ENCODE measurements at regions not wholly inside any gene's neighbourhood (a gene's known extent, or its start where the extent isn't known, plus 50 kb on each side); places are given as distances from the start of the nearest gene placed in this dataset.

DNA sequence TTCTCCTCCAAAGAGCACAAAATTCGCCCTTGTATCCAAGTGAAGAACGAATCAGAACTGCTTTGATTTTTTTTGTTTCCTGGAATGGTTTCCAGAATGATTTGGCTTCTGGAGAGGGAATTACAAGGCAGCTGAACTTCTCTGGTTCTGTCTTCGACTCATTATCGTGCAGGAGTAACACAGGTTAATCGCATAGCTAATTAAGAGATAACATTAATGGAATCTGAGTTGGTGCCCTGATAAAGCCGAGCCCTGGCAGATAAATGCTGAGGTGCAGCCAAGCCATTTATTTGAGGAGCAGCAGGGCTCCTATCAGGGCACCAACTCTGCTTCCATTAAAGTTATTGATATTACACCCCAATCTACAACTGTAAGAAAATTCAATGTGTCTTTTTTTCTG, 433.7 kb downstream of the ZNF521 start:
- H3K9me2 ChIP-seq (replicated peaks; ENCODE audit: low read depth, low read length): no peaks in the 10 kb centered on the region
- no peaks in the 10 kb centered on the region for H3F3A ChIP-seq (ENCODE audit: low read depth)
- TF ChIP-seq, protein P1, sequence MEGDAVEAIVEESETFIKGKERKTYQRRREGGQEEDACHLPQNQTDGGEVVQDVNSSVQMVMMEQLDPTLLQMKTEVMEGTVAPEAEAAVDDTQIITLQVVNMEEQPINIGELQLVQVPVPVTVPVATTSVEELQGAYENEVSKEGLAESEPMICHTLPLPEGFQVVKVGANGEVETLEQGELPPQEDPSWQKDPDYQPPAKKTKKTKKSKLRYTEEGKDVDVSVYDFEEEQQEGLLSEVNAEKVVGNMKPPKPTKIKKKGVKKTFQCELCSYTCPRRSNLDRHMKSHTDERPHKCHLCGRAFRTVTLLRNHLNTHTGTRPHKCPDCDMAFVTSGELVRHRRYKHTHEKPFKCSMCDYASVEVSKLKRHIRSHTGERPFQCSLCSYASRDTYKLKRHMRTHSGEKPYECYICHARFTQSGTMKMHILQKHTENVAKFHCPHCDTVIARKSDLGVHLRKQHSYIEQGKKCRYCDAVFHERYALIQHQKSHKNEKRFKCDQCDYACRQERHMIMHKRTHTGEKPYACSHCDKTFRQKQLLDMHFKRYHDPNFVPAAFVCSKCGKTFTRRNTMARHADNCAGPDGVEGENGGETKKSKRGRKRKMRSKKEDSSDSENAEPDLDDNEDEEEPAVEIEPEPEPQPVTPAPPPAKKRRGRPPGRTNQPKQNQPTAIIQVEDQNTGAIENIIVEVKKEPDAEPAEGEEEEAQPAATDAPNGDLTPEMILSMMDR (conservative IDR thresholded peaks at IDR 0.05; ENCODE audit: low read length): no peak
- no peak for TF ChIP-seq EZH2phosphoT487 (IDR thresholded peaks at IDR 0.05; ENCODE audit: borderline replicate concordance)
- H3K36me3 ChIP-seq (ENCODE audit: insufficient read depth, low read length): no peaks in the 10 kb centered on the region
- peaks cover 4% of the 10 kb centered on the region for H3K4me1 ChIP-seq (ENCODE audit: insufficient read depth, low read length, poor library complexity, severe bottlenecking)
- no peak overlapping the region for H3K4me2 ChIP-seq (ENCODE audit: low read depth, low read length, poor library complexity, severe bottlenecking)
- H2AFZ ChIP-seq (ENCODE audit: low read length): no peak overlapping the region
- no peaks in the 10 kb centered on the region for H3K9me3 ChIP-seq (ENCODE audit: insufficient read depth, low read depth, low read length)
- no peaks in the 10 kb centered on the region for H4K20me1 ChIP-seq (ENCODE audit: insufficient read depth, low read length, poor library complexity, severe bottlenecking)
- H3K9ac ChIP-seq (ENCODE audit: low read depth, low read length, poor library complexity, severe bottlenecking): no peak overlapping the region
- H3K4me3 ChIP-seq (ENCODE audit: low read length, poor library complexity, severe bottlenecking): no peak overlapping the region
- H3K27me3 ChIP-seq (ENCODE audit: insufficient read depth, low read length, poor library complexity, severe bottlenecking): no peaks in the 10 kb centered on the region
- H3K79me2 ChIP-seq (ENCODE audit: insufficient read depth, low read length): no peaks in the 10 kb centered on the region

GRCh38 chr18:24919181-24919797, 432.7 kb downstream of the ZNF521 start:
- H4K20me1 ChIP-seq (ENCODE audit: insufficient read depth, low read length, poor library complexity, severe bottlenecking): no peaks in the 10 kb centered on the region
- H2AFZ ChIP-seq (ENCODE audit: low read length): no peak overlapping the region
- no peaks in the 10 kb centered on the region for H3F3A ChIP-seq (ENCODE audit: low read depth)
- H3K27me3 ChIP-seq (ENCODE audit: insufficient read depth, low read length, poor library complexity, severe bottlenecking): no peaks in the 10 kb centered on the region
- no peaks in the 10 kb centered on the region for H3K36me3 ChIP-seq (ENCODE audit: insufficient read depth, low read length)
- no peak overlapping the region for H3K9ac ChIP-seq (ENCODE audit: low read depth, low read length, poor library complexity, severe bottlenecking)
- H3K9me3 ChIP-seq (ENCODE audit: insufficient read depth, low read depth, low read length): no peaks in the 10 kb centered on the region
- no peak for TF ChIP-seq EZH2phosphoT487 (IDR thresholded peaks at IDR 0.05; ENCODE audit: borderline replicate concordance)
- TF ChIP-seq, protein P1 (conservative IDR thresholded peaks at IDR 0.05; ENCODE audit: low read length): no peak
- H3K79me2 ChIP-seq (ENCODE audit: insufficient read depth, low read length): no peaks in the 10 kb centered on the region
- no peak overlapping the region for H3K4me2 ChIP-seq (ENCODE audit: low read depth, low read length, poor library complexity, severe bottlenecking)
- no peaks in the 10 kb centered on the region for H3K9me2 ChIP-seq (replicated peaks; ENCODE audit: low read depth, low read length)
- no peak overlapping the region for H3K4me3 ChIP-seq (ENCODE audit: low read length, poor library complexity, severe bottlenecking)
- H3K4me1 ChIP-seq (ENCODE audit: insufficient read depth, low read length, poor library complexity, severe bottlenecking): peaks cover 4% of the 10 kb centered on the region

GRCh38 chr18:24922491-24922890, 429.5 kb downstream of the ZNF521 start:
- H3K36me3 ChIP-seq (ENCODE audit: insufficient read depth, low read length): no peaks in the 10 kb centered on the region
- H3K4me1 ChIP-seq (ENCODE audit: insufficient read depth, low read length, poor library complexity, severe bottlenecking): no peaks in the 10 kb centered on the region
- H2AFZ ChIP-seq (ENCODE audit: low read length): no peak overlapping the region
- H3K79me2 ChIP-seq (ENCODE audit: insufficient read depth, low read length): no peaks in the 10 kb centered on the region
- no peaks in the 10 kb centered on the region for H3F3A ChIP-seq (ENCODE audit: low read depth)
- H3K9me3 ChIP-seq (ENCODE audit: insufficient read depth, low read depth, low read length): no peaks in the 10 kb centered on the region
- no peak for TF ChIP-seq EZH2phosphoT487 (IDR thresholded peaks at IDR 0.05; ENCODE audit: borderline replicate concordance)
- TF ChIP-seq, protein P1 (conservative IDR thresholded peaks at IDR 0.05; ENCODE audit: low read length): no peak
- no peaks in the 10 kb centered on the region for H3K9me2 ChIP-seq (replicated peaks; ENCODE audit: low read depth, low read length)
- H3K4me2 ChIP-seq (ENCODE audit: low read depth, low read length, poor library complexity, severe bottlenecking): no peak overlapping the region
- no peaks in the 10 kb centered on the region for H4K20me1 ChIP-seq (ENCODE audit: insufficient read depth, low read length, poor library complexity, severe bottlenecking)
- no peaks in the 10 kb centered on the region for H3K27me3 ChIP-seq (ENCODE audit: insufficient read depth, low read length, poor library complexity, severe bottlenecking)
- no peak overlapping the region for H3K9ac ChIP-seq (ENCODE audit: low read depth, low read length, poor library complexity, severe bottlenecking)
- no peak overlapping the region for H3K4me3 ChIP-seq (ENCODE audit: low read length, poor library complexity, severe bottlenecking)

Measured in Loucy (cell line).